Adrenal gland (tissue), 9 donors: ENCODE measurements at regions not wholly inside any gene's neighbourhood (a gene's known extent, or its start where the extent isn't known, plus 50 kb on each side); places are given as distances from the start of the nearest gene placed in this dataset.

Source experiments
- DNase-seq, 7 donors: peaks; one replicate each; pipeline ENCODE4 v3.0.0-alpha.2; 2019 to 2020
- H3K27ac ChIP-seq, 5 donors: fragments of 200-600 bp; sonication (generic) in 4 of 5; 1 replicate in 3 of 5; 2 replicates in 2 of 5; pipeline versions ENCODE4 v1.5.1 to v1.8.0; 2016 to 2020; ENCODE audit warnings: mild to moderate bottlenecking in 1 of 5
- H3K27me3 ChIP-seq: fragments of 200-600 bp; 2 replicates; pipeline ENCODE4 v1.8.0; 2021
- H3K36me3 ChIP-seq, 2 donors: fragments of 200-600 bp; replicated peaks in 1 of 2; 1 replicate in 1 of 2; 2 replicates in 1 of 2; pipeline versions ENCODE4 v1.5.1 to v1.8.0; 2018 to 2022
- H3K4me1 ChIP-seq, 2 donors: fragments of 200-600 bp; replicated peaks in 1 of 2; 1 replicate in 1 of 2; 2 replicates in 1 of 2; pipeline versions ENCODE4 v1.5.1 to v1.8.0; 2018 to 2021
- H3K4me3 ChIP-seq, 4 donors: fragments of 200-600 bp; sonication (generic) in 3 of 4; one replicate each; pipeline ENCODE4 v1.5.1; 2016 to 2018
- H3K9me3 ChIP-seq, 3 donors: fragments of 200-600 bp; sonication (generic) in 1 of 3; replicated peaks in 1 of 3; 1 replicate in 2 of 3; 2 replicates in 1 of 3; pipeline versions ENCODE4 v1.5.1 to v1.8.0; 2016 to 2021
- POLR2A ChIP-seq, 2 donors: fragments of 450-650 bp; IDR thresholded peaks; one replicate each; pipeline ENCODE4 v1.6.1; 2017; ENCODE audit warnings: antibody characterized with exemption in 2 of 2, mild to moderate bottlenecking in 2 of 2, moderate library complexity in 1 of 2
- WGBS, 4 donors: extraction: QIAGEN DNeasy Blood & Tissue Kit in 2 of 4; methylation state at CpG; one replicate each; pipeline versions ENCODE4 v1.1.5 to v1.1.7; 2013 to 2017; 5-methylcytosine and 5-hydroxymethylcytosine counted together
- intact Hi-C, 2 donors: fragments of 100-400 bp; cut with DNase I; formaldehyde crosslinking; loops; one replicate each; pipeline versions ENCODE4 v1.14.1 to v1.15.0; 2022 to 2023
- TF ChIP-seq, protein P1 (sequence below), 6 experiments: fragments of 450-650 bp in 4 of 6; fragments of 200-600 bp in 2 of 6; sonication (generic) in 1 of 6; IDR thresholded peaks; 1 replicate in 5 of 6; 2 replicates in 1 of 6; pipeline versions ENCODE4 v1.5.1 to v1.8.0; 2016 to 2021; ENCODE audit warnings: antibody characterized with exemption in 6 of 6, mild to moderate bottlenecking in 2 of 6, moderate library complexity in 1 of 6
- donor health status: healthy with polysubstance abuse.
- donor health status: Bipolar disorder and iron deficiency.
- donor health status: DM: yes; HTN: yes; CAD: no.
- donor health status: DM: no; HTN: no; CAD: no.
- donor health status: DM: no; HTN: no; CAD: no.

- intact Hi-C loops, result no loop called here
- no peak for DNase-seq
- Histone ChIP-seq H3K9me3 (no peaks in the 10 kb centered on the region), H3K4me1 (no peaks in the 10 kb centered on the region), H3K27ac (no peak overlapping the region), H3K27me3 (no peaks in the 10 kb centered on the region), H3K36me3 (no peaks in the 10 kb centered on the region), H3K4me3 (no peak overlapping the region)
- TF ChIP-seq, protein P1, sequence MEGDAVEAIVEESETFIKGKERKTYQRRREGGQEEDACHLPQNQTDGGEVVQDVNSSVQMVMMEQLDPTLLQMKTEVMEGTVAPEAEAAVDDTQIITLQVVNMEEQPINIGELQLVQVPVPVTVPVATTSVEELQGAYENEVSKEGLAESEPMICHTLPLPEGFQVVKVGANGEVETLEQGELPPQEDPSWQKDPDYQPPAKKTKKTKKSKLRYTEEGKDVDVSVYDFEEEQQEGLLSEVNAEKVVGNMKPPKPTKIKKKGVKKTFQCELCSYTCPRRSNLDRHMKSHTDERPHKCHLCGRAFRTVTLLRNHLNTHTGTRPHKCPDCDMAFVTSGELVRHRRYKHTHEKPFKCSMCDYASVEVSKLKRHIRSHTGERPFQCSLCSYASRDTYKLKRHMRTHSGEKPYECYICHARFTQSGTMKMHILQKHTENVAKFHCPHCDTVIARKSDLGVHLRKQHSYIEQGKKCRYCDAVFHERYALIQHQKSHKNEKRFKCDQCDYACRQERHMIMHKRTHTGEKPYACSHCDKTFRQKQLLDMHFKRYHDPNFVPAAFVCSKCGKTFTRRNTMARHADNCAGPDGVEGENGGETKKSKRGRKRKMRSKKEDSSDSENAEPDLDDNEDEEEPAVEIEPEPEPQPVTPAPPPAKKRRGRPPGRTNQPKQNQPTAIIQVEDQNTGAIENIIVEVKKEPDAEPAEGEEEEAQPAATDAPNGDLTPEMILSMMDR (IDR thresholded peaks at IDR 0.05), result no peak
- TF ChIP-seq POLR2A (IDR thresholded peaks at IDR 0.05), result no peak
- 0 to 79% (median 60%) methylated on average over 1 of the region's 1 CpG for WGBS, 4 donors
These were observed 867.8 kb upstream of the KLHL29 start for GRCh38 chr2:22517141-22517540.

- Histone ChIP-seq H3K36me3 (no peaks in the 10 kb centered on the region), H3K4me3 (no peak overlapping the region), H3K4me1 (no peaks in the 10 kb centered on the region), H3K9me3 (no peaks in the 10 kb centered on the region), H3K27ac (no peak overlapping the region), H3K27me3 (no peaks in the 10 kb centered on the region)
- TF ChIP-seq, protein P1 (IDR thresholded peaks at IDR 0.05), result no peak
- TF ChIP-seq POLR2A (IDR thresholded peaks at IDR 0.05), result no peak
- no peak for DNase-seq
- intact Hi-C loops, result no loop called here
These were observed 866.3 kb upstream of the KLHL29 start for GRCh38 chr2:22518641-22519040.

DNA sequence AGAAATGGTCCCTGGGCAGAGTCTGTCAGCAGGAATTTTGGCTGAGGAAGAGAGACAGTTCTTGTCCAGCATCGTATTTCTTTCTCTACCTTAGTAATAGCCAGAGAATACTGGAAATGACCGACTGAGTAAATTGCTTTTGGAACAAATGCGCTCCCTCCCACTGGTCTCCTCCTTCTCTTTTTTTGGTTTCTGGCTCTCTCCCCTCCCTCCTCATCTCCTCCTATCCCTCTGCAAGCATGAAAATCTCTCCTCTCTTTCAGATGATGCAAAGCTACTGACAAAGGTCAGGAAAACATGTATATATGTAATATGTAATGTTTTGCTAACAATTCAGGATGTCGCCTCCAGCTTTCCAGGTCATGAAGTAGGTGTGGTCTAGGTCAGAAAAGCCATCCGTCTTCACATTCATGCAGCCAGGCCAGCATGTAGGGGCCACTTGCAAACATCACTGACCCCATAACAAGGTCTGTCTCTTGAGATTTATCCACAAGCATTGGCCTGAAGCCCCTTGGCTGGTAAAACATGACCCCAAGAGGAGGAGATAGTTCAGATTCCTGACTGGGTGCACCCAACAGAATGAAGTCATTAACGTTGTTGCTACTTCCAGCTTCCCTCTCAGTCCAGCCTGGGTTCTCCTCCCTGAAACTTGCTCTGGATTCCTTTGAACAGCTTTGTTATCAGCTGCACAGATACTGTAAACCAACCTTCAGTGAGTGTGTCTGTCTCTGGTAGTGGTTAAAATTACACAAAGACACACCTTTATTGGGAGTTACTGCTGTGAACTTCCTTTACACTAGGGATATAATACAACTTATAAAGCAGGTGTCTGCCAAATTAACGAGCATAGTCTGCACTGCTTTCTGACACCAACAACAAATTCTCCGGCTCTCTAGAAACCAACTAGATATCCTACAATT is 864.4 kb upstream of the KLHL29 start:
- no peaks in the 10 kb centered on the region for H3K36me3 ChIP-seq
- no peaks in the 10 kb centered on the region for H3K9me3 ChIP-seq
- no peak overlapping the region for H3K27ac ChIP-seq
- 57 to 66% (median 60%) methylated on average over 8 of the region's 8 CpGs for WGBS, 4 donors
- peak in 1 of 7 donors; percentile 1 for DNase-seq
- no peaks in the 10 kb centered on the region for H3K4me1 ChIP-seq
- H3K27me3 ChIP-seq, result no peaks in the 10 kb centered on the region
- TF ChIP-seq, protein P1 (IDR thresholded peaks at IDR 0.05), result no peak
- TF ChIP-seq POLR2A (IDR thresholded peaks at IDR 0.05), result no peak
- no peak overlapping the region for H3K4me3 ChIP-seq
- intact Hi-C loops, result no loop called here

DNA sequence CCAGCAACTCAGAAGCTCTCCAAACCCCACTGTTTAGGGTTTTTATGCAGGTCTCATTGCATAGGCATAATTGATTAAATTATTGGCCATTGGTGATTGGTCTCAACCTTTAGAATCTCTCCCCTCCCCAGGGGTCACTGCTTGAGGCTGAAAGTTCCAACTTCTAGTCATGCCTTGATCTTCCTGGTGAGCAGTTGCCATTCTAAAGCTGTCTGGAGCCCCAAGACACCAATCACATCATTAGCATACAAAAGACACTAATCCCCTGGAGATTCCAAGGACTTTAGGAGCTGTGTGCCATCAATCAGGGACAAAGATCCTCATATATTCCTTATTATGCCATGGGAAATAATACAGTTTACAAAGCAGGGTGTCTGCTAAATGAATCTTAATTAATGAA is 863.4 kb upstream of the KLHL29 start:
- no peaks in the 10 kb centered on the region for H3K4me1 ChIP-seq
- DNase-seq, result no peak
- no peak overlapping the region for H3K27ac ChIP-seq
- no peaks in the 10 kb centered on the region for H3K36me3 ChIP-seq
- no peak overlapping the region for H3K4me3 ChIP-seq
- no peak for TF ChIP-seq POLR2A (IDR thresholded peaks at IDR 0.05)
- TF ChIP-seq, protein P1 (IDR thresholded peaks at IDR 0.05), result no peak
- intact Hi-C loops, result no loop called here
- H3K9me3 ChIP-seq, result no peaks in the 10 kb centered on the region
- H3K27me3 ChIP-seq, result no peaks in the 10 kb centered on the region
